H1 (cell line): ENCODE measurements at regions not wholly inside any gene's neighbourhood (a gene's known extent, or its start where the extent isn't known, plus 50 kb on each side); places are given as distances from the start of the nearest gene placed in this dataset.

Source experiments
- CTCF ChIA-PET: fragments of 300-600 bp; sonication (Branson Sonifier 250); formaldehyde crosslinking; loops from one replicate; lab custom pipeline; 2021; ENCODE audit not compliant: partially characterized antibody; lab: Charles Lee
- POLR2A ChIA-PET: fragments of 300-600 bp; sonication (Branson Sonifier 250); formaldehyde crosslinking; loops from one replicate; lab custom pipeline; 2021; ENCODE audit warnings: inconsistent platforms; ENCODE audit not compliant: partially characterized antibody; lab: Charles Lee
- DNase-seq, 2 experiments: peaks; one replicate each; pipeline versions ENCODE4 v3.0.0 to v3.0.0-alpha.2; 2010 to 2022; ENCODE audit warnings: low spot score in 2 of 2, low read depth in 1 of 2, mixed read lengths in 1 of 2
- FAIRE-seq: peaks from 2 replicates; lab custom pipeline; 2011; peaks lifted over from hg19 to GRCh38; lab: Jason Lieb, UNC
- H2AFZ ChIP-seq: 2 replicates; pipeline ENCODE4 v1.8.1; 2012; ENCODE audit warnings: low read length, inconsistent platforms
- H2AK5ac ChIP-seq: 2 replicates; pipeline ENCODE4 v1.6.1; 2013; ENCODE audit warnings: low read depth, low read length
- H2BK120ac ChIP-seq: replicated peaks from 2 replicates; pipeline ENCODE3; 2013; ENCODE audit warnings: low read depth, low read length, inconsistent platforms
- H2BK12ac ChIP-seq: 2 replicates; pipeline ENCODE4 v1.6.1; 2013; ENCODE audit warnings: low read depth, low read length
- H2BK15ac ChIP-seq: 2 replicates; pipeline ENCODE4 v1.6.1; 2013; ENCODE audit warnings: low read length
- H2BK20ac ChIP-seq: 2 replicates; pipeline ENCODE4 v1.6.1; 2013; ENCODE audit warnings: low read length
- H2BK5ac ChIP-seq: 2 replicates; pipeline ENCODE4 v1.6.1; 2013; ENCODE audit warnings: low read depth, low read length
- H3K14ac ChIP-seq: 2 replicates; pipeline ENCODE4 v1.6.1; 2013; ENCODE audit warnings: inconsistent platforms; ENCODE audit not compliant: insufficient read length
- H3K18ac ChIP-seq: 2 replicates; pipeline ENCODE4 v1.6.1; 2013; ENCODE audit warnings: low read length; ENCODE audit errors: extremely low read depth
- H3K23ac ChIP-seq: 2 replicates; pipeline ENCODE4 v1.6.1; 2013; ENCODE audit warnings: inconsistent platforms; ENCODE audit not compliant: insufficient read length
- H3K23me2 ChIP-seq: 2 replicates; pipeline ENCODE4 v1.6.1; 2013; ENCODE audit warnings: low read depth, low read length
- H3K27ac ChIP-seq: 2 replicates; pipeline ENCODE4 v1.6.1; 2011; ENCODE audit warnings: low read depth, low read length, inconsistent platforms
- H3K27me3 ChIP-seq, 4 experiments: replicated peaks in 1 of 4; 1 replicate in 1 of 4; 2 replicates in 3 of 4; pipeline versions ENCODE4 v1.6.1 to v1.8.1; 2011 to 2013; ENCODE audit warnings: low read length in 3 of 4, mild to moderate bottlenecking in 3 of 4, inconsistent platforms in 2 of 4, mixed read lengths in 2 of 4, moderate library complexity in 1 of 4; ENCODE audit not compliant: control insufficient read depth in 3 of 4, insufficient read depth in 3 of 4; ENCODE audit errors: extremely low read depth in 1 of 4
- H3K36me3 ChIP-seq, 4 experiments: 2 replicates each; pipeline versions ENCODE4 v1.6.1 to v1.8.1; 2011 to 2013; ENCODE audit warnings: mild to moderate bottlenecking in 4 of 4, low read length in 3 of 4, moderate library complexity in 2 of 4, control low read depth in 1 of 4, inconsistent platforms in 1 of 4; ENCODE audit not compliant: insufficient read depth in 4 of 4, control insufficient read depth in 2 of 4
- H3K4ac ChIP-seq: replicated peaks from 2 replicates; pipeline ENCODE3; 2013; ENCODE audit warnings: low read length, low read depth, mixed read lengths, inconsistent platforms; ENCODE audit not compliant: insufficient read length
- H3K4me1 ChIP-seq, 4 experiments: replicated peaks in 1 of 4; 1 replicate in 1 of 4; 2 replicates in 3 of 4; pipeline versions ENCODE4 v1.6.1 to v1.8.1; 2011 to 2013; ENCODE audit warnings: low read length in 3 of 4, inconsistent platforms in 2 of 4, mixed read lengths in 1 of 4; ENCODE audit not compliant: insufficient read depth in 4 of 4, control insufficient read depth in 3 of 4
- H3K4me2 ChIP-seq, 2 experiments: 2 replicates each; pipeline versions ENCODE4 v1.6.1 to v1.8.1; 2011 to 2013; ENCODE audit warnings: low read depth in 2 of 2, low read length in 2 of 2, control low read depth in 1 of 2, inconsistent platforms in 1 of 2, mild to moderate bottlenecking in 1 of 2; ENCODE audit not compliant: insufficient read depth in 1 of 2
- H3K4me3 ChIP-seq, 4 experiments: fragments of 200-600, 300-600 bp in 1 of 4; sonication (generic), shearing (Covaris generic), sonication (Bioruptor Twin) in 1 of 4; 2 replicates each; pipeline versions ENCODE4 v1.5.1 to v1.8.1; 2011 to 2016; ENCODE audit warnings: low read length in 4 of 4, low read depth in 3 of 4, control low read depth in 2 of 4, inconsistent platforms in 2 of 4, mild to moderate bottlenecking in 2 of 4, mixed read lengths in 1 of 4, moderate library complexity in 1 of 4; ENCODE audit not compliant: insufficient read depth in 2 of 4; ENCODE audit errors: extremely low read depth in 1 of 4
- H3K56ac ChIP-seq: replicated peaks from 2 replicates; pipeline ENCODE3; 2013; ENCODE audit warnings: low read depth, mild to moderate bottlenecking, mixed read lengths, low read length, inconsistent platforms; ENCODE audit not compliant: insufficient read length
- H3K79me1 ChIP-seq: 2 replicates; pipeline ENCODE4 v1.6.1; 2013; ENCODE audit warnings: low read depth, low read length, control low read depth
- H3K79me2 ChIP-seq, 2 experiments: 2 replicates each; pipeline versions ENCODE4 v1.6.1 to v1.8.1; 2012 to 2013; ENCODE audit warnings: low read length in 2 of 2, mild to moderate bottlenecking in 2 of 2, inconsistent platforms in 1 of 2; ENCODE audit not compliant: insufficient read depth in 2 of 2, control insufficient read depth in 1 of 2
- H3K9ac ChIP-seq, 4 experiments: replicated peaks in 1 of 4; 1 replicate in 1 of 4; 2 replicates in 3 of 4; pipeline versions ENCODE4 v1.6.1 to v1.8.1; 2011 to 2013; ENCODE audit warnings: low read depth in 3 of 4, low read length in 3 of 4, control low read depth in 2 of 4, mild to moderate bottlenecking in 2 of 4, moderate library complexity in 2 of 4, inconsistent platforms in 1 of 4; ENCODE audit errors: extremely low read depth in 1 of 4
- H3K9me3 ChIP-seq, 2 experiments: 2 replicates each; pipeline versions ENCODE4 v1.6.1 to v1.8.1; 2012 to 2013; ENCODE audit warnings: mild to moderate bottlenecking in 2 of 2, moderate library complexity in 2 of 2, control low read depth in 1 of 2, inconsistent platforms in 1 of 2, low read depth in 1 of 2, low read length in 1 of 2, mixed read lengths in 1 of 2; ENCODE audit not compliant: insufficient read depth in 2 of 2
- H4K20me1 ChIP-seq, 2 experiments: replicated peaks in 1 of 2; 2 replicates each; pipeline versions ENCODE3 to v1.8.1; 2011 to 2013; ENCODE audit warnings: inconsistent platforms in 2 of 2, low read length in 2 of 2, mild to moderate bottlenecking in 1 of 2; ENCODE audit not compliant: insufficient read depth in 2 of 2, control insufficient read depth in 1 of 2
- H4K5ac ChIP-seq: 2 replicates; pipeline ENCODE4 v1.6.1; 2013; ENCODE audit warnings: low read length, low read depth, mixed read lengths, inconsistent platforms; ENCODE audit not compliant: insufficient read length
- H4K8ac ChIP-seq: 2 replicates; pipeline ENCODE4 v1.8.0; 2013; ENCODE audit warnings: mild to moderate bottlenecking, moderate library complexity, low read length, inconsistent platforms; ENCODE audit not compliant: insufficient read depth; ENCODE audit errors: extremely low read depth
- H4K91ac ChIP-seq: replicated peaks from 2 replicates; pipeline ENCODE3; 2013; ENCODE audit warnings: low read length, mixed read lengths, inconsistent platforms; ENCODE audit not compliant: insufficient read length
- CBX8 ChIP-seq: fragments of 300-800, 300-1000 bp; sonication (generic); IDR thresholded peaks from 2 replicates; pipeline ENCODE4 v1.7.1; 2016; ENCODE audit warnings: low read depth, low read length, borderline replicate concordance
- CHD2 ChIP-seq: IDR thresholded peaks from 2 replicates; pipeline ENCODE4 v1.6.1; 2012; ENCODE audit warnings: low read length, improper control_type of control experiment
- EGR1 ChIP-seq: IDR thresholded peaks from 2 replicates; pipeline ENCODE4 v1.6.1; 2011; ENCODE audit warnings: low read depth, low read length, borderline replicate concordance
- HDAC6 ChIP-seq: IDR thresholded peaks from one replicate; pipeline ENCODE4 v1.7.1; 2012; ENCODE audit warnings: low read depth, mild to moderate bottlenecking, inconsistent platforms, low read length, moderate library complexity
- NRF1 ChIP-seq: IDR thresholded peaks from 2 replicates; pipeline ENCODE4 v1.6.1; 2011; ENCODE audit warnings: mild to moderate bottlenecking, low read depth, low read length, improper control_type of control experiment
- SAP30 ChIP-seq: fragments of 300-600 bp; sonication (generic); IDR thresholded peaks from 2 replicates; pipeline ENCODE4 v1.7.1; 2012; ENCODE audit warnings: low read length, moderate library complexity, mild to moderate bottlenecking, inconsistent platforms; ENCODE audit not compliant: insufficient read depth, insufficient replicate concordance
- SP1 ChIP-seq: IDR thresholded peaks from 2 replicates; pipeline ENCODE4 v1.6.1; 2011; ENCODE audit warnings: low read depth, low read length
- SP2 ChIP-seq: IDR thresholded peaks from 2 replicates; pipeline ENCODE4 v1.6.1; 2012; ENCODE audit warnings: mild to moderate bottlenecking, low read length, inconsistent platforms
- YY1 ChIP-seq: IDR thresholded peaks from 2 replicates; pipeline ENCODE4 v1.6.1; 2011; ENCODE audit warnings: low read depth, mild to moderate bottlenecking, low read length
- ZNF274 ChIP-seq: IDR thresholded peaks from 2 replicates; pipeline ENCODE4 v1.7.0; 2012; ENCODE audit warnings: low read length, borderline replicate concordance; ENCODE audit errors: extremely low read depth

GRCh38 chr4:152143806-152144205 lies 383.0 kb upstream of the GATB start:
- H2BK120ac ChIP-seq = no peak overlapping the region
- peaks cover 0 to 2% (median 0%) of the 10 kb centered on the region in 4 experiments; a peak in 1 of 8 replicates for H3K36me3 ChIP-seq
- no peak overlapping the region for H3K23ac ChIP-seq
- H2BK15ac ChIP-seq = no peak overlapping the region
- no peak overlapping the region for H2BK12ac ChIP-seq
- no peak overlapping the region for H3K27ac ChIP-seq
- H3K23me2 ChIP-seq = no peaks in the 10 kb centered on the region
- no peaks in the 10 kb centered on the region for H3K79me2 ChIP-seq
- TF ChIP-seq CHD2 (no peak), EGR1 (no peak), YY1 (no peak), HDAC6 (no peak), SAP30 (no peak), ZNF274 (no peak), CBX8 (no peak), NRF1 (no peak), SP2 (no peak), SP1 (no peak)
- TF ChIP-seq, all 59 proteins: peak for 0
- Histone ChIP-seq H3K14ac (no peak overlapping the region), H3K4me3 (no peak overlapping the region), H3K9me3 (peaks cover 29 to 32% of the 10 kb centered on the region in 2 experiments), H3K4ac (no peak overlapping the region), H2BK5ac (no peak overlapping the region), H4K5ac (no peak overlapping the region), H3K79me1 (no peaks in the 10 kb centered on the region), H3K4me2 (no peak overlapping the region), H4K20me1 (no peaks in the 10 kb centered on the region), H2BK20ac (no peak overlapping the region), H2AK5ac (no peak overlapping the region), H2AFZ (no peak overlapping the region), H3K27me3 (no peaks in the 10 kb centered on the region), H3K56ac (no peak overlapping the region), H3K9ac (no peak overlapping the region), H3K4me1 (no peaks in the 10 kb centered on the region), H4K91ac (no peak overlapping the region), H4K8ac (no peak overlapping the region), H3K18ac (no peak overlapping the region)
- no peak for FAIRE-seq
- POLR2A ChIA-PET = no interaction called here
- no peak for DNase-seq
- CTCF ChIA-PET = interaction anchor here (0.6 kb wide), 1 partner anchor 205 kb away, joined by 3 read pairs; no protein-coding TSS in a partner anchor
